Right cardiac atrium (tissue), 5 donors: ENCODE measurements at regions not wholly inside any gene's neighbourhood (a gene's known extent, or its start where the extent isn't known, plus 50 kb on each side); places are given as distances from the start of the nearest gene placed in this dataset.

Experiments used
- ATAC-seq, 2 donors: fragments of 200-7000 bp; cut with Tn5 transposase; one replicate each; pipeline versions ENCODE4 v1.8.0 to v1.9.1; 2020; ENCODE audit warnings: moderate library complexity in 2 of 2, mild to moderate bottlenecking in 1 of 2
- DNase-seq, 3 donors: peaks; one replicate each; pipeline ENCODE4 v3.0.0-alpha.2; 2020
- H3K27ac ChIP-seq: one replicate; pipeline ENCODE4 v1.5.1; 2013; ENCODE audit warnings: mild to moderate bottlenecking, low read length, control low read depth, moderate library complexity
- H3K27me3 ChIP-seq: one replicate; pipeline ENCODE4 v1.6.1; 2013; ENCODE audit not compliant: control insufficient read depth, insufficient read depth
- H3K4me1 ChIP-seq: one replicate; pipeline ENCODE4 v1.6.1; 2013; ENCODE audit warnings: low read length; ENCODE audit not compliant: control insufficient read depth, insufficient read depth
- H3K4me3 ChIP-seq: one replicate; pipeline ENCODE4 v1.5.1; 2013; ENCODE audit warnings: low read length, control low read depth
- H3K9me3 ChIP-seq: one replicate; pipeline ENCODE4 v1.6.1; 2013; ENCODE audit warnings: low read length; ENCODE audit not compliant: control insufficient read depth
- WGBS: extraction: QIAGEN DNeasy Blood & Tissue Kit; methylation state at CpG from one replicate; pipeline ENCODE4 v1.1.7; 2013; 5-methylcytosine and 5-hydroxymethylcytosine counted together
- intact Hi-C, 4 donors: fragments of 100-400 bp; cut with DNase I; formaldehyde crosslinking; loops; one replicate each; pipeline versions ENCODE4 v1.11.0 to v1.14.0; 2022 to 2023
- microRNA-seq, 2 donors: library from miRNA; unstranded; fragments of <30 nt; microRNA quantifications; one replicate each; pipeline ENCODE4 v1.2.0, GENCODE V29; 2020 to 2021
- donor health status: healthy with polysubstance abuse.
- donor health status: DM: no; HTN: yes; CAD: no.
- donor health status: DM: no; HTN: no; CAD: no.
- donor health status: DM: no; HTN: yes; CAD: no; lungs with severe emphysema.
- donor health status: DM: yes; HTN: yes; CAD: no.

GRCh38 chrX:108833993-108834392 lies 97.6 kb upstream of the IRS4 start:
- Histone ChIP-seq H3K4me3 (no peak overlapping the region), H3K9me3 (no peaks in the 10 kb centered on the region), H3K27me3 (no peaks in the 10 kb centered on the region), H3K4me1 (no peaks in the 10 kb centered on the region), H3K27ac (no peak overlapping the region)
- WGBS: 82% methylated on average over 4 of the region's 4 CpGs
- DNase-seq (no peak), ATAC-seq (no peak)
- intact Hi-C loops: no loop called here

DNA sequence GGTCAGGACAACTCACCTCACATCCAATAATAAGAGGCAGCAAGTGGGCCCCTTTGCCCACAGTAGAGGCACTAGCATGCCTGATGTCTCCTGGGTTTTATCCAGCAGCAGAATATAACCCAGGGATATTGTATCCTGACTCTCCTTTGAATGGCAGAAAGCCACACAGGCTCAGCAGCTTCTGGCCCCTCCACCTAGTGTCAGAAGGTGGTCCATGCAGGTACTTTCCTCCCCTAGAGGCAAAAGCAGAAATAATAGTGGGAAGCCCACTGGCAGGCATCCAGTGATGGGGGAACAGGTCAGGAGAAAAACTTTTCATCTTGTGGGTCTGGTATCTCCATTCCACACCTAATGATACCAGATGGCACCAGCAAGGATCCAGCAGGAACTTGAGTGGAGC lies 75.5 kb upstream of the IRS4 start:
- DNase-seq: no peak
- Histone ChIP-seq H3K27ac (no peak overlapping the region), H3K4me1 (no peaks in the 10 kb centered on the region), H3K4me3 (no peak overlapping the region), H3K9me3 (no peaks in the 10 kb centered on the region), H3K27me3 (no peaks in the 10 kb centered on the region)
- ATAC-seq: no peak
- intact Hi-C loops: no loop called here

GRCh38 chrX:108795240-108795639 lies 58.9 kb upstream of the IRS4 start:
- DNase-seq (no peak), ATAC-seq (no peak)
- Histone ChIP-seq H3K4me3 (no peak overlapping the region), H3K27ac (no peak overlapping the region), H3K9me3 (no peaks in the 10 kb centered on the region), H3K27me3 (no peaks in the 10 kb centered on the region), H3K4me1 (no peaks in the 10 kb centered on the region)
- WGBS: 82% methylated on average over 3 of the region's 3 CpGs
- intact Hi-C loops: no loop called here

Small RNA genes in the stretch of these regions (microRNA-seq; reads per million reads assigned to microRNA genes)
- gene MIR6087: 0.42 to 1.6 reads per million in 2 donors
